ENCODE measurements at regions not wholly inside any gene's neighbourhood (a gene's known extent, or its start where the extent isn't known, plus 50 kb on each side); places are given as distances from the start of the nearest gene placed in this dataset.

- no peak for TF ChIP-seq CTCF (IDR thresholded peaks at IDR 0.05)
- TF ChIP-seq ZFX (IDR thresholded peaks at IDR 0.05; ENCODE audit: borderline replicate concordance): no peak
These were observed 1304.7 kb upstream of the FLRT2 start for GRCh38 chr14:84225268-84225667.

Measured in 22Rv1 (cell line).